ENCODE measurements at regions not wholly inside any gene's neighbourhood (a gene's known extent, or its start where the extent isn't known, plus 50 kb on each side); places are given as distances from the start of the nearest gene placed in this dataset.

- no peak for FAIRE-seq
Measured at GRCh38 chr2:220890931-220891330, 681.2 kb downstream of the EPHA4 start.

- FAIRE-seq = no peak
Measured at GRCh38 chr2:220891405-220891804, 680.7 kb downstream of the EPHA4 start.

- no peak for FAIRE-seq
Measured at GRCh38 chr2:220892018-220892634, 680.0 kb downstream of the EPHA4 start.

- FAIRE-seq = no peak
Measured at GRCh38 chr2:220893411-220893810, 678.7 kb downstream of the EPHA4 start.

GRCh38 chr2:220894069-220894468 is 678.0 kb downstream of the EPHA4 start:
- FAIRE-seq = no peak

GRCh38 chr2:220899492-220899891 is 672.6 kb downstream of the EPHA4 start:
- no peak for FAIRE-seq

- no peak for FAIRE-seq
Measured at GRCh38 chr2:220904015-220904414, 668.1 kb downstream of the EPHA4 start.

GRCh38 chr2:220913384-220913783 is 658.7 kb downstream of the EPHA4 start:
- no peak for FAIRE-seq

- no peak for FAIRE-seq
Measured at GRCh38 chr2:220915092-220915623, 656.9 kb downstream of the EPHA4 start.

GRCh38 chr2:220916931-220917330 is 655.2 kb downstream of the EPHA4 start:
- no peak for FAIRE-seq

- no peak for FAIRE-seq
Measured at GRCh38 chr2:220930271-220931076, 641.6 kb downstream of the EPHA4 start.

- no peak for FAIRE-seq
Measured at GRCh38 chr2:220931491-220931890, 640.6 kb downstream of the EPHA4 start.

- FAIRE-seq = no peak
Measured at GRCh38 chr2:220932041-220932440, 640.1 kb downstream of the EPHA4 start.

- no peak for FAIRE-seq
Measured at GRCh38 chr2:220935789-220936321, 636.2 kb downstream of the EPHA4 start.

GRCh38 chr2:220936641-220937197 is 635.4 kb downstream of the EPHA4 start:
- FAIRE-seq = no peak

GRCh38 chr2:220937245-220937644 is 634.9 kb downstream of the EPHA4 start:
- FAIRE-seq = no peak

- FAIRE-seq = no peak
Measured at GRCh38 chr2:220940646-220941045, 631.5 kb downstream of the EPHA4 start.

- no peak for FAIRE-seq
Measured at GRCh38 chr2:220941683-220942082, 630.4 kb downstream of the EPHA4 start.

GRCh38 chr2:220946552-220946951 is 625.6 kb downstream of the EPHA4 start:
- FAIRE-seq = no peak

- FAIRE-seq = no peak
Measured at GRCh38 chr2:220948579-220948978, 623.5 kb downstream of the EPHA4 start.

GRCh38 chr2:220949466-220949865 is 622.6 kb downstream of the EPHA4 start:
- no peak for FAIRE-seq

- no peak for FAIRE-seq
Measured at GRCh38 chr2:220955776-220956175, 616.3 kb downstream of the EPHA4 start.

- no peak for FAIRE-seq
Measured at GRCh38 chr2:220956429-220956828, 615.7 kb downstream of the EPHA4 start.

GRCh38 chr2:220959391-220959802 is 612.7 kb downstream of the EPHA4 start:
- FAIRE-seq = no peak
